Uterus (tissue), 3 donors: ENCODE measurements at regions not wholly inside any gene's neighbourhood (a gene's known extent, or its start where the extent isn't known, plus 50 kb on each side); places are given as distances from the start of the nearest gene placed in this dataset.

Source experiments
- DNase-seq, 2 donors: peaks; one replicate each; pipeline ENCODE4 v3.0.0-alpha.2; 2019 to 2020
- H3K27ac ChIP-seq, 2 donors: fragments of 200-600 bp; sonication (generic); 1 replicate in 1 of 2; 2 replicates in 1 of 2; pipeline ENCODE4 v1.5.1; 2016 to 2018
- H3K27me3 ChIP-seq, 2 donors: fragments of 200-600 bp; sonication (generic); one replicate each; pipeline ENCODE4 v1.5.1; 2018 to 2019; ENCODE audit warnings: control low read depth in 1 of 2
- H3K36me3 ChIP-seq, 2 donors: fragments of 200-600 bp; sonication (generic); one replicate each; pipeline ENCODE4 v1.5.1; 2019; ENCODE audit warnings: control low read depth in 1 of 2
- H3K4me1 ChIP-seq, 2 donors: fragments of 200-600 bp; sonication (generic); one replicate each; pipeline ENCODE4 v1.5.1; 2018 to 2019; ENCODE audit warnings: control low read depth in 1 of 2
- H3K4me3 ChIP-seq, 2 donors: fragments of 200-600 bp; sonication (generic); 1 replicate in 1 of 2; 2 replicates in 1 of 2; pipeline ENCODE4 v1.5.1; 2018 to 2019; ENCODE audit warnings: mild to moderate bottlenecking in 1 of 2
- H3K9me3 ChIP-seq, 2 donors: fragments of 200-600 bp; sonication (generic); one replicate each; pipeline ENCODE4 v1.5.1; 2019; ENCODE audit warnings: control low read depth in 1 of 2
- POLR2A ChIP-seq, 2 donors: fragments of 450-650 bp; IDR thresholded peaks; one replicate each; pipeline ENCODE4 v1.6.1; 2016; ENCODE audit warnings: antibody characterized with exemption in 2 of 2, mild to moderate bottlenecking in 1 of 2, moderate library complexity in 1 of 2
- intact Hi-C: fragments of 100-400 bp; cut with DNase I; formaldehyde crosslinking; loops from one replicate; pipeline ENCODE4 v1.15.1; 2023; ENCODE audit warnings: low total_unique reads
- TF ChIP-seq, protein P1 (sequence below), 4 experiments: fragments of 200-600 bp in 2 of 4; fragments of 450-650 bp in 2 of 4; sonication (generic) in 2 of 4; IDR thresholded peaks; one replicate each; pipeline ENCODE4 v1.5.1; 2016 to 2019; ENCODE audit warnings: antibody characterized with exemption in 4 of 4, mild to moderate bottlenecking in 2 of 4, moderate library complexity in 1 of 4
- donor health status: DM: yes; HTN: yes; CAD: no.

DNA sequence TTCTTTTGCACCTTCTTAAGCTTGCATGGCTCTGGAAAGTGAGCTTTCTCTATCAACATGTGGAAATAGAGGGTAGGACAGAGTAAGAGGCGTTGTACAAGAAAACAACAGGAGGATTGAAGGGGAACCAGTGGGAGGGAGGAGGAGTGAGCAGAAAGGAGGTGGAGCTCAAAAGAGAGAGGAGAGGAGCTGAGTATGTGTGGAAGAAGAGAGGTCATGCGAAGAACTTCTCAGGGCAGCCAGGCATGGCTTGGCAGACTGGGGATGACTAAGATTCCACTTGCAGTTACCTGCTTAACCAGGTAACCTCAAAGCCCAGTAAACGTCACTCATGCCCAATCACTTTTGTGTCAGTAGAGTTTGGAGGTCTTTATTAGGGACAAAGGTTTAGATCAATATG is 105.1 kb downstream of the BCL2L11 start:
- intact Hi-C loops, result no loop called here
- TF ChIP-seq, protein P1, sequence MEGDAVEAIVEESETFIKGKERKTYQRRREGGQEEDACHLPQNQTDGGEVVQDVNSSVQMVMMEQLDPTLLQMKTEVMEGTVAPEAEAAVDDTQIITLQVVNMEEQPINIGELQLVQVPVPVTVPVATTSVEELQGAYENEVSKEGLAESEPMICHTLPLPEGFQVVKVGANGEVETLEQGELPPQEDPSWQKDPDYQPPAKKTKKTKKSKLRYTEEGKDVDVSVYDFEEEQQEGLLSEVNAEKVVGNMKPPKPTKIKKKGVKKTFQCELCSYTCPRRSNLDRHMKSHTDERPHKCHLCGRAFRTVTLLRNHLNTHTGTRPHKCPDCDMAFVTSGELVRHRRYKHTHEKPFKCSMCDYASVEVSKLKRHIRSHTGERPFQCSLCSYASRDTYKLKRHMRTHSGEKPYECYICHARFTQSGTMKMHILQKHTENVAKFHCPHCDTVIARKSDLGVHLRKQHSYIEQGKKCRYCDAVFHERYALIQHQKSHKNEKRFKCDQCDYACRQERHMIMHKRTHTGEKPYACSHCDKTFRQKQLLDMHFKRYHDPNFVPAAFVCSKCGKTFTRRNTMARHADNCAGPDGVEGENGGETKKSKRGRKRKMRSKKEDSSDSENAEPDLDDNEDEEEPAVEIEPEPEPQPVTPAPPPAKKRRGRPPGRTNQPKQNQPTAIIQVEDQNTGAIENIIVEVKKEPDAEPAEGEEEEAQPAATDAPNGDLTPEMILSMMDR (IDR thresholded peaks at IDR 0.05), result no peak
- TF ChIP-seq POLR2A (IDR thresholded peaks at IDR 0.05), result no peak
- peaks cover 0 to 6% of the 10 kb centered on the region in 2 donors for H3K9me3 ChIP-seq
- H3K4me3 ChIP-seq, result no peak overlapping the region
- H3K27ac ChIP-seq, result no peak overlapping the region
- no peaks in the 10 kb centered on the region for H3K36me3 ChIP-seq
- H3K4me1 ChIP-seq, result no peaks in the 10 kb centered on the region
- no peaks in the 10 kb centered on the region for H3K27me3 ChIP-seq
- no peak for DNase-seq

DNA sequence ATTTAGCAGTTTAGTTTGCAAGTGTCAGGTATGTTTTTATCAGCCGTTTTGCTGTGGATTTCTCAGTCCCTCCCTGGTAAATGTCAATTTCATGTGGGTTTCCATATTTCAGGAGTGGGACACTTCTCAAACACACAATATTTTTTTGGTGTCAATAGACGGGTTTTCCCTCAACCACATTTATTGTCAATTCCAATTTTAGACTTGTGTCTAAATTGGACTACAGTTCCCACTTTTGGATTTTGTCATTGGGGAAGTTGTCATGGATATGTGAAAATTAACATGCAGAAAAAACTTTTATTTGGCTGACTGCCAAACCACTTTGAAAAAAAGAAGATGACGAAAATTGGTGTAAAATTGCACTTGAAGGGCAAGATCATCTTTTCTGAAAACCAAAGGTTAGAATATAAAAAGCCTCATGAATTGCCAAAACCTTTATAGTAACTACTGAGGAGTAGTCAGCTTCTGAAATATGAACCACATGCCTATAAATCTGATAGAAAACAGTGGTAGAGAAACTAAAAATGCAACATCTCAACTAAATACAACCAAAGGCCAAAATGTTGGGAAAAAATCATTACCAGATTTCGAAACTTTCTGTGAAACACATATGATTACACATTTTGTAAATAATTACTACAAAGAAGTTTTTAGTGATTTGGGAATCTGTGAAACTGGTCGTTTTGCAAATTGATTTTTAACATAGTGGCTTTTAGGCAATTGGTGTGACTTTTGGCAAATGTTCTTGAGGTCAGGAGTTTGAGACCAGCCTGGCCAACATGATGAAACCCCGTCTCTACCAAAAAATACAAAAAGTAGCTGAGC is 106.4 kb downstream of the BCL2L11 start:
- Histone ChIP-seq H3K9me3 (peaks cover 0 to 6% of the 10 kb centered on the region in 2 donors), H3K27ac (no peak overlapping the region), H3K27me3 (no peaks in the 10 kb centered on the region), H3K4me3 (no peak overlapping the region), H3K4me1 (no peaks in the 10 kb centered on the region), H3K36me3 (no peaks in the 10 kb centered on the region)
- no peak for DNase-seq
- intact Hi-C loops, result no loop called here
- TF ChIP-seq, protein P1 (IDR thresholded peaks at IDR 0.05), result no peak
- TF ChIP-seq POLR2A (IDR thresholded peaks at IDR 0.05), result no peak

DNA sequence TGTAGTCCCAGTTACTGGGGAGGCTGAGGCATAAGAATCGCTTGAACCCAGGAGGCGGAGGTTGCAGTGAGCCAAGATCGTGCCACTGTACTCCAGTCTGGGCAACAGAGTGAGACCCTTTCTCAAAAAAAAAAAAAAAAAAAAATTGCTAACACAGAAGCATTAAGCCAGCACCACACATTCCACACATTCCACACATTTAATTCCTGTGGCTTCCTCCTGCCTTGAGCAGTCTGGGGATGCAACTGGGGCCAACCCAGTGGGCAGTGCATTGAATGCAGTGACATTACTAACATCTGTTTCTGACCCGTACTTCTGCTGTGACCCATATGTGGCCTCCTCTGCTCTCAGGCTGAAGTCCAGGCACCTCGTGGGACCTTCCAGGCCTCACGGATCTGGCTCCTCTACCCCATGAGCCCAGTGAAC is 107.0 kb downstream of the BCL2L11 start:
- H3K27ac ChIP-seq, result no peak overlapping the region
- no peaks in the 10 kb centered on the region for H3K27me3 ChIP-seq
- H3K4me3 ChIP-seq, result no peak overlapping the region
- TF ChIP-seq POLR2A (IDR thresholded peaks at IDR 0.05), result no peak
- TF ChIP-seq, protein P1 (IDR thresholded peaks at IDR 0.05), result no peak
- no peak for DNase-seq
- no peaks in the 10 kb centered on the region for H3K4me1 ChIP-seq
- H3K9me3 ChIP-seq, result peaks cover 0 to 6% of the 10 kb centered on the region in 2 donors
- intact Hi-C loops, result no loop called here
- H3K36me3 ChIP-seq, result no peaks in the 10 kb centered on the region

DNA sequence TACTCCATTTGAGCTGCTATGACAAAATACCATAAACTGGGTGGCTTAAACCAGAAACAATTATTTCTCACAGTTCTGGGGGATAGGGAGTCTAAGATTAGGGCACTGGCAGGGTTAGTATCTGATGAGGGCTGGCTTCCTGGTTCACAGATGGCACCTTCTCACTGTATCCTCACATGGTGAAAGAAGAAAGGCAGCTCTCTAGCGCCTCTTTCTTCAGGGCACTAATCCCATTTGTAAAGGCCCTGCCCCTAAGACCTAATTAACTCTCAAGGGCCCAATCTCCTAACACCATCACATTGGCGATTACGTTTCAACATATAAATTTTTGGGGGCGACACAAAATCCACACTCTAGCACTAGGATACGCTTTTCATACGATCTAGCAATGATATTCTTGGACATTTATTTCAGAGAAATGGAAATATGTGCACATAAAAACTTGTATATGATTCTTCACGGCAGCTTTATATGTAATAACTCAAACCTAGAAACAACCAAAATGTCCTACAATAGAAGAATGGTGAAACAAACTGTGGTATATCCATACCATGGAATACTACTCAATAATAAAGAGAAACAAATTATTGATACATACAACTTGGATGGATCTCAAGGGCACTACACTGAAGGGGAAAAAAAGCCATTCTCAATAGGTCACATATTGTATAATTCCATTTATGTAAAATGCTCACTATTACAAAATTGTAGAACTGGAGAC is 111.0 kb downstream of the BCL2L11 start:
- intact Hi-C loops, result no loop called here
- DNase-seq, result no peak
- Histone ChIP-seq H3K27ac (no peak overlapping the region), H3K27me3 (no peaks in the 10 kb centered on the region), H3K4me3 (no peak overlapping the region), H3K9me3 (peaks cover 0 to 6% of the 10 kb centered on the region in 2 donors), H3K4me1 (no peaks in the 10 kb centered on the region), H3K36me3 (no peaks in the 10 kb centered on the region)
- no peak for TF ChIP-seq POLR2A (IDR thresholded peaks at IDR 0.05)
- TF ChIP-seq, protein P1 (IDR thresholded peaks at IDR 0.05), result no peak
